Suprapubic skin (tissue), 4 donors: ENCODE measurements at regions not wholly inside any gene's neighbourhood (a gene's known extent, or its start where the extent isn't known, plus 50 kb on each side); places are given as distances from the start of the nearest gene placed in this dataset.
"Not testable (repeated sequence)": the region's sequence is repeated elsewhere in the genome, so short reads cannot be mapped to it uniquely, and the experiment has no call there.

Source experiments
- EP300 ChIP-seq: sonication (generic); formaldehyde crosslinking; IDR thresholded peaks from one replicate; pipeline ENCODE4 v1.6.1; 2017; ENCODE audit warnings: antibody characterized with exemption
- POLR2A ChIP-seq, 2 donors: fragments of 450-650 bp; IDR thresholded peaks; one replicate each; pipeline ENCODE4 v1.6.1; 2017; ENCODE audit warnings: antibody characterized with exemption in 2 of 2, mild to moderate bottlenecking in 2 of 2, moderate library complexity in 2 of 2
- POLR2AphosphoS5 ChIP-seq, 3 donors: sonication (generic); formaldehyde crosslinking; IDR thresholded peaks; one replicate each; pipeline ENCODE4 v1.6.1; 2017; ENCODE audit warnings: antibody characterized with exemption in 3 of 3
- TF ChIP-seq, protein P1 (sequence below), 2 donors: fragments of 200-600 bp in 1 of 2; fragments of 450-650 bp in 1 of 2; sonication (generic) in 1 of 2; IDR thresholded peaks; one replicate each; pipeline ENCODE4 v1.5.1; 2016 to 2019; ENCODE audit warnings: antibody characterized with exemption in 2 of 2, mild to moderate bottlenecking in 1 of 2, moderate library complexity in 1 of 2

GRCh38 chr2:190146109-190146508 is 83.6 kb upstream of the MSTN start:
- TF ChIP-seq, protein P1, sequence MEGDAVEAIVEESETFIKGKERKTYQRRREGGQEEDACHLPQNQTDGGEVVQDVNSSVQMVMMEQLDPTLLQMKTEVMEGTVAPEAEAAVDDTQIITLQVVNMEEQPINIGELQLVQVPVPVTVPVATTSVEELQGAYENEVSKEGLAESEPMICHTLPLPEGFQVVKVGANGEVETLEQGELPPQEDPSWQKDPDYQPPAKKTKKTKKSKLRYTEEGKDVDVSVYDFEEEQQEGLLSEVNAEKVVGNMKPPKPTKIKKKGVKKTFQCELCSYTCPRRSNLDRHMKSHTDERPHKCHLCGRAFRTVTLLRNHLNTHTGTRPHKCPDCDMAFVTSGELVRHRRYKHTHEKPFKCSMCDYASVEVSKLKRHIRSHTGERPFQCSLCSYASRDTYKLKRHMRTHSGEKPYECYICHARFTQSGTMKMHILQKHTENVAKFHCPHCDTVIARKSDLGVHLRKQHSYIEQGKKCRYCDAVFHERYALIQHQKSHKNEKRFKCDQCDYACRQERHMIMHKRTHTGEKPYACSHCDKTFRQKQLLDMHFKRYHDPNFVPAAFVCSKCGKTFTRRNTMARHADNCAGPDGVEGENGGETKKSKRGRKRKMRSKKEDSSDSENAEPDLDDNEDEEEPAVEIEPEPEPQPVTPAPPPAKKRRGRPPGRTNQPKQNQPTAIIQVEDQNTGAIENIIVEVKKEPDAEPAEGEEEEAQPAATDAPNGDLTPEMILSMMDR (IDR thresholded peaks at IDR 0.05): not testable (repeated sequence)
- TF ChIP-seq POLR2AphosphoS5 (IDR thresholded peaks at IDR 0.05); POLR2A (IDR thresholded peaks at IDR 0.05); EP300: not testable (repeated sequence)
